ENCODE measurements at regions not wholly inside any gene's neighbourhood (a gene's known extent, or its start where the extent isn't known, plus 50 kb on each side); places are given as distances from the start of the nearest gene placed in this dataset.

DNA sequence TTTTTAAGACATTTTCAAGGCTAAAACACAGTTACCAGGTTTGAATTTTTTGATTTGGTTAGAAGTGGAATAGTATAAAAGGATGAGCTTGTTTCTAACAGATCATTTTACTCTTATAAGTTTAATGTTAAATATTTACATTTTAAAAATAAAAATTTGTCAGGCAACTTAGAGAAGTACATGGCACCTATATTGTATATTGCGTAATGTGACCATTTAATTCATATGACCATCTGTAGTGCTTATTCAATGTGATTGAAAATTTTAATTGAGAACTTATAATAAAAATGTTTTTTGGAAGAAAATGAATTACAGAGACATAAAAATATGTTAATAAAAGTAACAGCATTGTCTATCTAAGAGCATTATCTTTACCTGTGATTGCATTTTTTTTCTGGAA, 1632.4 kb downstream of the RPA4 start:
- DNase-seq (ENCODE audit: insufficient read length, low spot score, missing footprints) = no peak
- H3K27ac ChIP-seq (ENCODE audit: low read depth, low read length) = no peak overlapping the region
- no peak overlapping the region for H2AFZ ChIP-seq (ENCODE audit: low read length)
- no peak overlapping the region for H3K4me2 ChIP-seq (ENCODE audit: insufficient read depth, low read length)
- H3K9me3 ChIP-seq (ENCODE audit: low read depth, low read length) = no peaks in the 10 kb centered on the region
- no peaks in the 10 kb centered on the region for H3K27me3 ChIP-seq (ENCODE audit: insufficient read depth, low read length)
- no peaks in the 10 kb centered on the region for H4K20me1 ChIP-seq (ENCODE audit: insufficient read depth, low read length)
- TF ChIP-seq CTCF (IDR thresholded peaks at IDR 0.05; ENCODE audit: extremely low read depth, low read depth, low read length) = no peak
- no peak overlapping the region for H3K4me3 ChIP-seq (ENCODE audit: insufficient read depth, low read length)
- no peaks in the 10 kb centered on the region for H3K79me2 ChIP-seq (ENCODE audit: insufficient read depth, low read length)
- no peaks in the 10 kb centered on the region for H3K36me3 ChIP-seq (ENCODE audit: insufficient read depth, low read length)
- no peaks in the 10 kb centered on the region for H3K4me1 ChIP-seq (ENCODE audit: insufficient read depth, low read length)

DNA sequence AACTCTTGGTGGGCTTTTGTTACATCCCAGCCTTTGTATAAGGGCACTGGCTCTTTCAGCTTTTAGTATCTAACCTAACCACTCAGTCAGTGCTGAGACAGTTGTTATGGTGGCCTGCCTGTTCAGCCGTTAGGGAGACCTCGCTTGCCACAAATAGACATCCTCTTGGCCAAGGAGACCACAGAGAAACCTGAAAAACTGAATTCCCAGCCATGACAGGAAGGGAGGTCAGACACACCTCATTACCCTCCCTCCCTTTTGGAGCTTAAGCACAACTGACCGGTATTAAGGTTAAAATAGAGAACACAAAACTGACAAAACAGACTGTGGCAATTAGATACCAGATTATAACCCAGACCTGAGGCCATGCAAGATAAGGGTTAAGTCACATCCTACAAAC, 1639.3 kb downstream of the RPA4 start:
- Histone ChIP-seq H3K4me2 (ENCODE audit: insufficient read depth, low read length) (no peak overlapping the region), H3K27me3 (ENCODE audit: insufficient read depth, low read length) (peaks cover 2% of the 10 kb centered on the region), H3K36me3 (ENCODE audit: insufficient read depth, low read length) (no peaks in the 10 kb centered on the region), H3K4me3 (ENCODE audit: insufficient read depth, low read length) (no peak overlapping the region), H3K9me3 (ENCODE audit: low read depth, low read length) (no peaks in the 10 kb centered on the region), H3K27ac (ENCODE audit: low read depth, low read length) (no peak overlapping the region), H3K79me2 (ENCODE audit: insufficient read depth, low read length) (no peaks in the 10 kb centered on the region), H4K20me1 (ENCODE audit: insufficient read depth, low read length) (no peaks in the 10 kb centered on the region), H3K4me1 (ENCODE audit: insufficient read depth, low read length) (no peaks in the 10 kb centered on the region), H2AFZ (ENCODE audit: low read length) (no peak overlapping the region)
- TF ChIP-seq CTCF (IDR thresholded peaks at IDR 0.05; ENCODE audit: extremely low read depth, low read depth, low read length) = no peak
- DNase-seq (ENCODE audit: insufficient read length, low spot score, missing footprints) = no peak

GRCh38 chrX:98523521-98523920, 1639.8 kb downstream of the RPA4 start:
- no peaks in the 10 kb centered on the region for H3K79me2 ChIP-seq (ENCODE audit: insufficient read depth, low read length)
- no peak for TF ChIP-seq CTCF (IDR thresholded peaks at IDR 0.05; ENCODE audit: extremely low read depth, low read depth, low read length)
- no peak overlapping the region for H3K27ac ChIP-seq (ENCODE audit: low read depth, low read length)
- no peaks in the 10 kb centered on the region for H3K4me1 ChIP-seq (ENCODE audit: insufficient read depth, low read length)
- DNase-seq (ENCODE audit: insufficient read length, low spot score, missing footprints) = no peak
- H3K9me3 ChIP-seq (ENCODE audit: low read depth, low read length) = no peaks in the 10 kb centered on the region
- no peak overlapping the region for H3K4me3 ChIP-seq (ENCODE audit: insufficient read depth, low read length)
- no peaks in the 10 kb centered on the region for H3K36me3 ChIP-seq (ENCODE audit: insufficient read depth, low read length)
- H3K4me2 ChIP-seq (ENCODE audit: insufficient read depth, low read length) = no peak overlapping the region
- H3K27me3 ChIP-seq (ENCODE audit: insufficient read depth, low read length) = peaks cover 2% of the 10 kb centered on the region
- no peaks in the 10 kb centered on the region for H4K20me1 ChIP-seq (ENCODE audit: insufficient read depth, low read length)
- H2AFZ ChIP-seq (ENCODE audit: low read length) = no peak overlapping the region

DNA sequence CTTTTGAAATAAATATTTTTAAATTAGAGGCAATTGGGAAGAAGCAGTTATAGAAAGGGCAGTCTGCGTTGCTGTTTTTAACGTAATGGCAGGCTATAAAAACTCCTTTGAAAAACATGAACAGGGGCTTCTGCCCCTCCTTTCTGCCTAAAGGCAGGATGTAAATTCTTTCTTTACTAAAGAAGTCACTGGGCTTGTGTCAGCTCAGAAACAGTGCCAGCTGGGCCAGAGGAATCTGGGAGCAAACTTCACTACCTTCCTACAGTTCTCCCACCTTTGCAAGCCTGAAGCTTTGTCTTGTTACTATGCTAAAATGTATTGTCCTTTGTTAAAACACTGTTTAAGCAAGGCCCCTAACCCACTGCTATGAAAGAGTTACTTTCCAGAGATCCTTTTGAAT, 1664.8 kb downstream of the RPA4 start:
- no peak for DNase-seq (ENCODE audit: insufficient read length, low spot score, missing footprints)
- Histone ChIP-seq H3K4me1 (ENCODE audit: insufficient read depth, low read length) (no peaks in the 10 kb centered on the region), H3K27ac (ENCODE audit: low read depth, low read length) (no peak overlapping the region), H3K27me3 (ENCODE audit: insufficient read depth, low read length) (no peaks in the 10 kb centered on the region), H3K4me2 (ENCODE audit: insufficient read depth, low read length) (no peak overlapping the region), H3K4me3 (ENCODE audit: insufficient read depth, low read length) (no peak overlapping the region), H4K20me1 (ENCODE audit: insufficient read depth, low read length) (no peaks in the 10 kb centered on the region), H3K79me2 (ENCODE audit: insufficient read depth, low read length) (no peaks in the 10 kb centered on the region), H2AFZ (ENCODE audit: low read length) (no peak overlapping the region), H3K36me3 (ENCODE audit: insufficient read depth, low read length) (no peaks in the 10 kb centered on the region), H3K9me3 (ENCODE audit: low read depth, low read length) (no peaks in the 10 kb centered on the region)
- TF ChIP-seq CTCF (IDR thresholded peaks at IDR 0.05; ENCODE audit: extremely low read depth, low read depth, low read length) = no peak

All from osteoblast (primary cell).